ENCODE measurements at regions not wholly inside any gene's neighbourhood (a gene's known extent, or its start where the extent isn't known, plus 50 kb on each side); places are given as distances from the start of the nearest gene placed in this dataset.
"Not testable (repeated sequence)": the region's sequence is repeated elsewhere in the genome, so short reads cannot be mapped to it uniquely, and the experiment has no call there.

GRCh38 chr5:115455301-115455707, 89.3 kb downstream of the FEM1C start:
- H3K4me3 ChIP-seq (ENCODE audit: low read depth, low read length) = no peak overlapping the region
- TF ChIP-seq CTCF (IDR thresholded peaks at IDR 0.05; ENCODE audit: insufficient read depth, low read depth, low read length, missing control alignments) = no peak
- no peak for DNase-seq (ENCODE audit: low read depth)

GRCh38 chr5:115453391-115454095, 91.0 kb downstream of the FEM1C start:
- no peak overlapping the region for H3K4me3 ChIP-seq (ENCODE audit: low read depth, low read length)
- no peak for TF ChIP-seq CTCF (IDR thresholded peaks at IDR 0.05; ENCODE audit: insufficient read depth, low read depth, low read length, missing control alignments)
- DNase-seq (ENCODE audit: low read depth) = no peak

- H3K4me3 ChIP-seq (ENCODE audit: low read depth, low read length) = no peak overlapping the region
- DNase-seq (ENCODE audit: low read depth) = no peak
- TF ChIP-seq CTCF (IDR thresholded peaks at IDR 0.05; ENCODE audit: insufficient read depth, low read depth, low read length, missing control alignments) = no peak
Measured at GRCh38 chr5:115452536-115453235, 91.9 kb downstream of the FEM1C start.

- no peak overlapping the region for H3K4me3 ChIP-seq (ENCODE audit: low read depth, low read length)
- DNase-seq (ENCODE audit: low read depth) = no peak
- TF ChIP-seq CTCF (IDR thresholded peaks at IDR 0.05; ENCODE audit: insufficient read depth, low read depth, low read length, missing control alignments) = no peak
Measured at GRCh38 chr5:115452083-115452482, 92.5 kb downstream of the FEM1C start.

- no peak for TF ChIP-seq CTCF (IDR thresholded peaks at IDR 0.05; ENCODE audit: insufficient read depth, low read depth, low read length, missing control alignments)
- no peak overlapping the region for H3K4me3 ChIP-seq (ENCODE audit: low read depth, low read length)
- peak; percentile 43 for DNase-seq (ENCODE audit: low read depth)
Measured at GRCh38 chr5:115450741-115451140, 93.8 kb downstream of the FEM1C start.

- not testable (repeated sequence) for H3K4me3 ChIP-seq (ENCODE audit: low read depth, low read length); DNase-seq (ENCODE audit: low read depth)
Measured at GRCh38 chr5:115448630-115449029, 95.9 kb downstream of the FEM1C start.

GRCh38 chr5:115440782-115441451, 103.7 kb downstream of the FEM1C start:
- H3K4me3 ChIP-seq (ENCODE audit: low read depth, low read length) = no peak overlapping the region
- no peak for TF ChIP-seq CTCF (IDR thresholded peaks at IDR 0.05; ENCODE audit: insufficient read depth, low read depth, low read length, missing control alignments)
- no peak for DNase-seq (ENCODE audit: low read depth)

All from GM12865 (cell line).